ENCODE measurements at regions not wholly inside any gene's neighbourhood (a gene's known extent, or its start where the extent isn't known, plus 50 kb on each side); places are given as distances from the start of the nearest gene placed in this dataset.
A peak's percentile ranks its signal among the peaks of the same experiment; 100 is the strongest.

GRCh38 chr17:79233916-79234551, 159.4 kb downstream of the ENGASE start:
- no peak for TF ChIP-seq EZH2 (IDR thresholded peaks at IDR 0.05; ENCODE audit: low read length)
- no peak for TF ChIP-seq CTCF (optimal IDR thresholded peaks at IDR 0.05 in 1 of 3, IDR thresholded peaks at IDR 0.05 in 1 of 3, conservative IDR thresholded peaks at IDR 0.05 in 1 of 3; ENCODE audit: extremely low read depth in 1 of 3, insufficient read depth in 2 of 3, low read length in 3 of 3)
- H4K20me1 ChIP-seq (ENCODE audit: control insufficient read depth, extremely low read depth, insufficient read depth, low read length) = no peaks in the 10 kb centered on the region
- H3K27ac ChIP-seq (ENCODE audit: control insufficient read depth, insufficient read depth, low read length) = no peak overlapping the region
- no peaks in the 10 kb centered on the region for H3K9me1 ChIP-seq (ENCODE audit: control insufficient read depth, extremely low read depth, insufficient read depth, low read length)
- no peak overlapping the region for H3K9ac ChIP-seq (ENCODE audit: control insufficient read depth, extremely low read depth, insufficient read depth, low read length)
- no peaks in the 10 kb centered on the region for H3K79me2 ChIP-seq (ENCODE audit: control insufficient read depth, insufficient read depth, low read length)
- dilution Hi-C loops (cut with MboI; ENCODE audit: extremely low pct_ligation_motif_present, low sequenced_read_pairs) = no loop called here
- no peaks in the 10 kb centered on the region for H3K27me3 ChIP-seq (ENCODE audit: control insufficient read depth, extremely low read depth, insufficient read depth, low read length)
- FAIRE-seq = no peak
- H3K36me3 ChIP-seq (ENCODE audit: control insufficient read depth in 2 of 2, extremely low read depth in 1 of 2, insufficient read depth in 2 of 2, low read length in 2 of 2) = no peaks in the 10 kb centered on the region
- H2AFZ ChIP-seq (ENCODE audit: control insufficient read depth, low read length) = no peak overlapping the region
- peaks cover 2% of the 10 kb centered on the region for H3K9me3 ChIP-seq (ENCODE audit: control insufficient read depth, low read depth, low read length)
- H3K4me3 ChIP-seq (ENCODE audit: control insufficient read depth in 2 of 3, extremely low read depth in 1 of 3, insufficient read depth in 2 of 3, low read depth in 1 of 3, low read length in 3 of 3) = no peak overlapping the region
- no peak for DNase-seq (ENCODE audit: low read depth, low spot score)
- no peak overlapping the region for H3K4me2 ChIP-seq (ENCODE audit: control insufficient read depth, extremely low read depth, insufficient read depth, low read depth, low read length)
- peaks cover 5% of the 10 kb centered on the region for H3K4me1 ChIP-seq (ENCODE audit: control insufficient read depth, extremely low read depth, insufficient read depth, low read length)

GRCh38 chr17:79232957-79233356, 158.3 kb downstream of the ENGASE start:
- no peak overlapping the region for H3K9ac ChIP-seq (ENCODE audit: control insufficient read depth, extremely low read depth, insufficient read depth, low read length)
- H3K27ac ChIP-seq (ENCODE audit: control insufficient read depth, insufficient read depth, low read length) = no peak overlapping the region
- H2AFZ ChIP-seq (ENCODE audit: control insufficient read depth, low read length) = no peak overlapping the region
- H3K79me2 ChIP-seq (ENCODE audit: control insufficient read depth, insufficient read depth, low read length) = no peaks in the 10 kb centered on the region
- DNase-seq (ENCODE audit: low read depth, low spot score) = no peak
- no peak overlapping the region for H3K4me3 ChIP-seq (ENCODE audit: control insufficient read depth in 2 of 3, extremely low read depth in 1 of 3, insufficient read depth in 2 of 3, low read depth in 1 of 3, low read length in 3 of 3)
- no peak overlapping the region for H3K4me2 ChIP-seq (ENCODE audit: control insufficient read depth, extremely low read depth, insufficient read depth, low read depth, low read length)
- dilution Hi-C loops (cut with MboI; ENCODE audit: extremely low pct_ligation_motif_present, low sequenced_read_pairs) = no loop called here
- no peaks in the 10 kb centered on the region for H3K36me3 ChIP-seq (ENCODE audit: control insufficient read depth in 2 of 2, extremely low read depth in 1 of 2, insufficient read depth in 2 of 2, low read length in 2 of 2)
- no peaks in the 10 kb centered on the region for H4K20me1 ChIP-seq (ENCODE audit: control insufficient read depth, extremely low read depth, insufficient read depth, low read length)
- no peak for TF ChIP-seq EZH2 (IDR thresholded peaks at IDR 0.05; ENCODE audit: low read length)
- H3K4me1 ChIP-seq (ENCODE audit: control insufficient read depth, extremely low read depth, insufficient read depth, low read length) = peaks cover 15% of the 10 kb centered on the region
- no peaks in the 10 kb centered on the region for H3K27me3 ChIP-seq (ENCODE audit: control insufficient read depth, extremely low read depth, insufficient read depth, low read length)
- H3K9me1 ChIP-seq (ENCODE audit: control insufficient read depth, extremely low read depth, insufficient read depth, low read length) = no peaks in the 10 kb centered on the region
- FAIRE-seq = no peak
- peaks cover 2% of the 10 kb centered on the region for H3K9me3 ChIP-seq (ENCODE audit: control insufficient read depth, low read depth, low read length)

- Histone ChIP-seq H3K36me3 (ENCODE audit: control insufficient read depth in 2 of 2, extremely low read depth in 1 of 2, insufficient read depth in 2 of 2, low read length in 2 of 2) (no peaks in the 10 kb centered on the region), H4K20me1 (ENCODE audit: control insufficient read depth, extremely low read depth, insufficient read depth, low read length) (no peaks in the 10 kb centered on the region), H3K79me2 (ENCODE audit: control insufficient read depth, insufficient read depth, low read length) (no peaks in the 10 kb centered on the region), H3K27ac (ENCODE audit: control insufficient read depth, insufficient read depth, low read length) (no peak overlapping the region), H3K4me2 (ENCODE audit: control insufficient read depth, extremely low read depth, insufficient read depth, low read depth, low read length) (no peak overlapping the region), H3K4me3 (ENCODE audit: control insufficient read depth in 2 of 3, extremely low read depth in 1 of 3, insufficient read depth in 2 of 3, low read depth in 1 of 3, low read length in 3 of 3) (no peak overlapping the region), H3K9me1 (ENCODE audit: control insufficient read depth, extremely low read depth, insufficient read depth, low read length) (no peaks in the 10 kb centered on the region), H3K9ac (ENCODE audit: control insufficient read depth, extremely low read depth, insufficient read depth, low read length) (no peak overlapping the region), H3K4me1 (ENCODE audit: control insufficient read depth, extremely low read depth, insufficient read depth, low read length) (peaks cover 24% of the 10 kb centered on the region), H2AFZ (ENCODE audit: control insufficient read depth, low read length) (no peak overlapping the region), H3K9me3 (ENCODE audit: control insufficient read depth, low read depth, low read length) (peaks cover 2% of the 10 kb centered on the region), H3K27me3 (ENCODE audit: control insufficient read depth, extremely low read depth, insufficient read depth, low read length) (no peaks in the 10 kb centered on the region)
- FAIRE-seq (peak; percentile 34), DNase-seq (ENCODE audit: low read depth, low spot score) (peak; percentile 2)
- no peak for TF ChIP-seq CTCF (optimal IDR thresholded peaks at IDR 0.05 in 1 of 3, IDR thresholded peaks at IDR 0.05 in 1 of 3, conservative IDR thresholded peaks at IDR 0.05 in 1 of 3; ENCODE audit: extremely low read depth in 1 of 3, insufficient read depth in 2 of 3, low read length in 3 of 3)
- TF ChIP-seq EZH2 (IDR thresholded peaks at IDR 0.05; ENCODE audit: low read length) = no peak
- dilution Hi-C loops (cut with MboI; ENCODE audit: extremely low pct_ligation_motif_present, low sequenced_read_pairs) = no loop called here
Observed at GRCh38 chr17:79231766-79232287, 157.2 kb downstream of the ENGASE start.

Measured in keratinocyte (primary cell).